HL-60 (cell line): ENCODE measurements at regions not wholly inside any gene's neighbourhood (a gene's known extent, or its start where the extent isn't known, plus 50 kb on each side); places are given as distances from the start of the nearest gene placed in this dataset.

Experiments
- DNase-seq, 2 experiments: peaks; one replicate each; pipeline ENCODE4 v3.0.0-alpha.2; 2010 to 2020; ENCODE audit warnings: low read depth in 1 of 2, low spot score in 1 of 2
- H3K27ac ChIP-seq: fragments of 250-450 bp; sonication (Bioruptor Pico); replicated peaks from 2 replicates; pipeline ENCODE4 v1.5.1; 2020; ENCODE audit warnings: mild to moderate bottlenecking, moderate library complexity
- H3K27me3 ChIP-seq: fragments of 250-450 bp; sonication (Bioruptor Pico); 2 replicates; pipeline ENCODE4 v1.5.1; 2021; ENCODE audit warnings: mild to moderate bottlenecking, moderate library complexity; ENCODE audit not compliant: insufficient read depth, poor library complexity, severe bottlenecking
- H3K4me3 ChIP-seq: replicated peaks from 2 replicates; pipeline ENCODE4 v1.5.1; 2011; ENCODE audit warnings: mild to moderate bottlenecking, control low read depth, low read length; ENCODE audit not compliant: insufficient read depth
- GABPA ChIP-seq: IDR thresholded peaks from 2 replicates; pipeline ENCODE4 v1.6.1; 2012; ENCODE audit warnings: low read depth
- POLR2AphosphoS5 ChIP-seq: IDR thresholded peaks from 2 replicates; pipeline ENCODE4 v1.6.1; 2012; ENCODE audit warnings: low read depth
- REST ChIP-seq: IDR thresholded peaks from 2 replicates; pipeline ENCODE4 v1.6.1; 2012; ENCODE audit warnings: low read depth; ENCODE audit not compliant: insufficient replicate concordance
- SPI1 ChIP-seq: IDR thresholded peaks from 2 replicates; pipeline ENCODE4 v1.6.1; 2012; ENCODE audit warnings: low read depth, mild to moderate bottlenecking, borderline replicate concordance
- TF ChIP-seq, protein P1 (sequence below): IDR thresholded peaks from one replicate; pipeline ENCODE4 v1.5.1; 2011; ENCODE audit warnings: low read length, control low read depth, inconsistent platforms; ENCODE audit not compliant: insufficient read depth

DNA sequence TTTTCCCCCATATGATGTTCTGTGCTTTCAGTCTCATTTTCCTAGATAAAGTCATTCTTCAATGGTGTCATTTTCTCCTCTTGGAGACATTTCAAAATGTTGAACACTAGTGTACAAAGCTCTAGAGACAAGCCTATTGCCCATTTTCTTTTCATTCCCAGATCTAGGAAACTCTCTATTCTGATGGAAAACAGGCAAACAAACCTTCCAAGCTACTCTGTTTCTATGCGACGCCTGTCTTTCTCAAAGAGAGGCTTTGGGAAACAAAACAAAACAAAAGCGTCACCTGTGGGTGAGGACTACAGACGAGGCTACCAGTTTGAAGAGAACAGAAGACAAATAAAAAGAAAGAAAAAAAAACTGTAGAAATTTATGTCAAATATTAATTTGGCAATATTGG is 311.0 kb downstream of the CBLN2 start:
- no peak overlapping the region for H3K4me3 ChIP-seq
- H3K27me3 ChIP-seq: no peaks in the 10 kb centered on the region
- no peak for TF ChIP-seq REST
- no peak for TF ChIP-seq GABPA
- no peak for TF ChIP-seq SPI1
- TF ChIP-seq POLR2AphosphoS5: no peak
- TF ChIP-seq, protein P1, sequence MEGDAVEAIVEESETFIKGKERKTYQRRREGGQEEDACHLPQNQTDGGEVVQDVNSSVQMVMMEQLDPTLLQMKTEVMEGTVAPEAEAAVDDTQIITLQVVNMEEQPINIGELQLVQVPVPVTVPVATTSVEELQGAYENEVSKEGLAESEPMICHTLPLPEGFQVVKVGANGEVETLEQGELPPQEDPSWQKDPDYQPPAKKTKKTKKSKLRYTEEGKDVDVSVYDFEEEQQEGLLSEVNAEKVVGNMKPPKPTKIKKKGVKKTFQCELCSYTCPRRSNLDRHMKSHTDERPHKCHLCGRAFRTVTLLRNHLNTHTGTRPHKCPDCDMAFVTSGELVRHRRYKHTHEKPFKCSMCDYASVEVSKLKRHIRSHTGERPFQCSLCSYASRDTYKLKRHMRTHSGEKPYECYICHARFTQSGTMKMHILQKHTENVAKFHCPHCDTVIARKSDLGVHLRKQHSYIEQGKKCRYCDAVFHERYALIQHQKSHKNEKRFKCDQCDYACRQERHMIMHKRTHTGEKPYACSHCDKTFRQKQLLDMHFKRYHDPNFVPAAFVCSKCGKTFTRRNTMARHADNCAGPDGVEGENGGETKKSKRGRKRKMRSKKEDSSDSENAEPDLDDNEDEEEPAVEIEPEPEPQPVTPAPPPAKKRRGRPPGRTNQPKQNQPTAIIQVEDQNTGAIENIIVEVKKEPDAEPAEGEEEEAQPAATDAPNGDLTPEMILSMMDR: no peak
- no peak for DNase-seq
- no peak overlapping the region for H3K27ac ChIP-seq

GRCh38 chr18:72232644-72233043 is 311.5 kb downstream of the CBLN2 start:
- H3K4me3 ChIP-seq: no peak overlapping the region
- no peaks in the 10 kb centered on the region for H3K27me3 ChIP-seq
- no peak overlapping the region for H3K27ac ChIP-seq
- no peak for DNase-seq
- no peak for TF ChIP-seq REST
- TF ChIP-seq GABPA: no peak
- no peak for TF ChIP-seq POLR2AphosphoS5
- TF ChIP-seq, protein P1: no peak
- TF ChIP-seq SPI1: no peak

DNA sequence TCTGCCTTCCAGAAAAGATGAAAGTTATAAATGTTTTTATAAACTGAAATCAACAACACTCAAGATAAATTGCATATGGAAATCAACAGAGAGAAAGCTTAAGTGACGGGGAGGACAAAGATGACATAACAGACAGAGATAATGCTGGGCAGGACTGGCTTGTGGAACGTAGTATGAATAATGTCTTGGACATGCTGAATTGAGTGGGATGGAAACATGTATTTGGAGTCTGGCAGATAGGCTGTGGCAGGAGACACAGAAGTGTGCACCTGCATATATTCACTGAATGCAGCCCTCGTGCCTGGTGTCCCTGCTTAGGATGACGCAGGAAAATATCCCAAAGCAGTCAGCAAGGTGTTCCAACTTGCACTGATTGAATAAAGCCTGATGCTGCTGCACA is 318.2 kb downstream of the CBLN2 start:
- H3K4me3 ChIP-seq: no peak overlapping the region
- TF ChIP-seq REST (no peak), POLR2AphosphoS5 (no peak), GABPA (no peak), SPI1 (no peak)
- TF ChIP-seq, protein P1: no peak
- no peak for DNase-seq
- no peaks in the 10 kb centered on the region for H3K27me3 ChIP-seq
- H3K27ac ChIP-seq: no peak overlapping the region
